Tibial artery (tissue), 4 donors: ENCODE measurements at regions not wholly inside any gene's neighbourhood (a gene's known extent, or its start where the extent isn't known, plus 50 kb on each side); places are given as distances from the start of the nearest gene placed in this dataset.

Source experiments
- DNase-seq, 2 donors: peaks; one replicate each; pipeline ENCODE4 v3.0.0-alpha.2; 2019
- H3K27ac ChIP-seq, 2 donors: fragments of 200-600 bp; sonication (generic) in 1 of 2; 1 replicate in 1 of 2; 2 replicates in 1 of 2; pipeline ENCODE4 v1.5.1; 2018 to 2019; ENCODE audit warnings: mild to moderate bottlenecking in 1 of 2
- H3K27me3 ChIP-seq, 2 donors: fragments of 200-600 bp; sonication (generic) in 1 of 2; one replicate each; pipeline versions ENCODE4 v1.5.1 to v1.6.0; 2016 to 2019
- H3K36me3 ChIP-seq, 3 donors: fragments of 200-600 bp; sonication (generic) in 2 of 3; one replicate each; pipeline ENCODE4 v1.5.1; 2016 to 2019; ENCODE audit warnings: mild to moderate bottlenecking in 2 of 3
- H3K4me1 ChIP-seq, 4 donors: fragments of 200-600 bp; sonication (generic) in 2 of 4; 1 replicate in 3 of 4; 2 replicates in 1 of 4; pipeline ENCODE4 v1.5.1; 2016 to 2019
- H3K4me3 ChIP-seq, 2 donors: fragments of 200-600 bp; sonication (generic) in 1 of 2; 1 replicate in 1 of 2; 2 replicates in 1 of 2; pipeline ENCODE4 v1.5.1; 2018 to 2019; ENCODE audit warnings: mild to moderate bottlenecking in 2 of 2
- H3K9me3 ChIP-seq, 3 donors: fragments of 200-600 bp; sonication (generic) in 1 of 3; one replicate each; pipeline ENCODE4 v1.5.1; 2016 to 2019
- CTCF ChIP-seq, 2 experiments: fragments of 200-600 bp in 1 of 2; fragments of 450-650 bp in 1 of 2; IDR thresholded peaks; one replicate each; pipeline ENCODE4 v1.5.1; 2017 to 2019; ENCODE audit warnings: antibody characterized with exemption in 2 of 2, mild to moderate bottlenecking in 1 of 2, moderate library complexity in 1 of 2
- intact Hi-C: fragments of 100-400 bp; cut with DNase I; formaldehyde crosslinking; loops from one replicate; pipeline ENCODE4 v1.15.0; 2023; ENCODE audit warnings: low total_unique reads

GRCh38 chr2:220963930-220964329 lies 608.2 kb downstream of the EPHA4 start:
- TF ChIP-seq CTCF (IDR thresholded peaks at IDR 0.05), result no peak
- H3K4me3 ChIP-seq, result no peak overlapping the region
- no peak overlapping the region for H3K27ac ChIP-seq
- no peak for DNase-seq
- H3K4me1 ChIP-seq, result peaks cover 0 to 40% (median 13%) of the 10 kb centered on the region in 4 donors
- H3K36me3 ChIP-seq, result no peaks in the 10 kb centered on the region
- intact Hi-C loops, result no loop called here
- H3K9me3 ChIP-seq, result no peaks in the 10 kb centered on the region
- H3K27me3 ChIP-seq, result no peaks in the 10 kb centered on the region

GRCh38 chr2:220966636-220967035 lies 605.5 kb downstream of the EPHA4 start:
- intact Hi-C loops, result no loop called here
- no peak for TF ChIP-seq CTCF (IDR thresholded peaks at IDR 0.05)
- no peak for DNase-seq
- no peaks in the 10 kb centered on the region for H3K9me3 ChIP-seq
- no peak overlapping the region for H3K27ac ChIP-seq
- H3K4me1 ChIP-seq, result peaks cover 0 to 13% (median 0%) of the 10 kb centered on the region in 4 donors
- H3K36me3 ChIP-seq, result no peaks in the 10 kb centered on the region
- H3K27me3 ChIP-seq, result no peaks in the 10 kb centered on the region
- H3K4me3 ChIP-seq, result no peak overlapping the region

- H3K4me3 ChIP-seq, result no peak overlapping the region
- no peaks in the 10 kb centered on the region for H3K4me1 ChIP-seq
- no peak for DNase-seq
- TF ChIP-seq CTCF (IDR thresholded peaks at IDR 0.05), result no peak
- H3K27ac ChIP-seq, result no peak overlapping the region
- intact Hi-C loops, result no loop called here
- no peaks in the 10 kb centered on the region for H3K36me3 ChIP-seq
- H3K27me3 ChIP-seq, result no peaks in the 10 kb centered on the region
- H3K9me3 ChIP-seq, result no peaks in the 10 kb centered on the region
Measured at GRCh38 chr2:220969348-220969747, 602.8 kb downstream of the EPHA4 start.

GRCh38 chr2:220980966-220981675 lies 591.0 kb downstream of the EPHA4 start:
- no peak overlapping the region for H3K27ac ChIP-seq
- intact Hi-C loops, result no loop called here
- H3K4me3 ChIP-seq, result no peak overlapping the region
- TF ChIP-seq CTCF (IDR thresholded peaks at IDR 0.05), result no peak
- peaks cover 0 to 11% (median 7%) of the 10 kb centered on the region in 3 donors for H3K9me3 ChIP-seq
- no peak for DNase-seq
- no peaks in the 10 kb centered on the region for H3K36me3 ChIP-seq
- no peaks in the 10 kb centered on the region for H3K4me1 ChIP-seq
- no peaks in the 10 kb centered on the region for H3K27me3 ChIP-seq

- Histone ChIP-seq H3K36me3 (no peaks in the 10 kb centered on the region), H3K4me3 (no peak overlapping the region), H3K27me3 (no peaks in the 10 kb centered on the region), H3K4me1 (no peaks in the 10 kb centered on the region), H3K9me3 (peaks cover 0 to 11% (median 7%) of the 10 kb centered on the region in 3 donors), H3K27ac (no peak overlapping the region)
- no peak for TF ChIP-seq CTCF (IDR thresholded peaks at IDR 0.05)
- no peak for DNase-seq
- intact Hi-C loops, result no loop called here
Measured at GRCh38 chr2:220981926-220982325, 590.2 kb downstream of the EPHA4 start.
